Kidney epithelial cell (primary cell): ENCODE measurements at regions not wholly inside any gene's neighbourhood (a gene's known extent, or its start where the extent isn't known, plus 50 kb on each side); places are given as distances from the start of the nearest gene placed in this dataset.

Source experiments
- DNase-seq: peaks from one replicate; pipeline ENCODE4 v3.0.0-alpha.2; 2010; ENCODE audit warnings: low read depth
- H3K27me3 ChIP-seq: 2 replicates; pipeline ENCODE4 v1.6.0; 2011; ENCODE audit warnings: low read length; ENCODE audit not compliant: control insufficient read depth, insufficient read depth
- H3K36me3 ChIP-seq: 2 replicates; pipeline ENCODE4 v1.5.1; 2011; ENCODE audit warnings: low read length; ENCODE audit not compliant: control insufficient read depth, insufficient read depth
- H3K4me3 ChIP-seq: 2 replicates; pipeline ENCODE4 v1.5.1; 2011; ENCODE audit warnings: low read depth, mild to moderate bottlenecking, control low read depth, low read length
- CTCF ChIP-seq: IDR thresholded peaks from 2 replicates; pipeline ENCODE4 v1.5.1; 2011; ENCODE audit warnings: mild to moderate bottlenecking, moderate library complexity, low read length, control low read depth, inconsistent platforms; ENCODE audit not compliant: insufficient read depth, poor library complexity, severe bottlenecking

- DNase-seq, result no peak
- no peak for TF ChIP-seq CTCF
Measured at GRCh38 chr6:87763276-87763675, 61.2 kb upstream of the AKIRIN2 start.

GRCh38 chr6:87762116-87762515, 60.1 kb upstream of the AKIRIN2 start:
- Histone ChIP-seq H3K36me3 (no peaks in the 10 kb centered on the region), H3K4me3 (no peak overlapping the region), H3K27me3 (no peaks in the 10 kb centered on the region)
- no peak for TF ChIP-seq CTCF
- DNase-seq, result no peak

More at GRCh38 chr6:87763276-87763675, 61.2 kb upstream of the AKIRIN2 start:
- Histone ChIP-seq H3K36me3 (no peaks in the 10 kb centered on the region), H3K4me3 (no peak overlapping the region), H3K27me3 (no peaks in the 10 kb centered on the region)

GRCh38 chr6:87757792-87758191, 55.8 kb upstream of the AKIRIN2 start:
- no peaks in the 10 kb centered on the region for H3K27me3 ChIP-seq
- no peak for TF ChIP-seq CTCF
- DNase-seq, result no peak
- no peaks in the 10 kb centered on the region for H3K36me3 ChIP-seq
- H3K4me3 ChIP-seq, result no peak overlapping the region

GRCh38 chr6:87756858-87757257, 54.8 kb upstream of the AKIRIN2 start:
- no peak for TF ChIP-seq CTCF

GRCh38 chr6:87755708-87756671, 54.0 kb upstream of the AKIRIN2 start:
- Histone ChIP-seq H3K4me3 (no peak overlapping the region), H3K27me3 (no peaks in the 10 kb centered on the region), H3K36me3 (no peaks in the 10 kb centered on the region)
- no peak for DNase-seq
- no peak for TF ChIP-seq CTCF

More at GRCh38 chr6:87756858-87757257, 54.8 kb upstream of the AKIRIN2 start:
- H3K27me3 ChIP-seq, result no peaks in the 10 kb centered on the region
- no peak overlapping the region for H3K4me3 ChIP-seq
- DNase-seq, result no peak
- no peaks in the 10 kb centered on the region for H3K36me3 ChIP-seq
